Liver (tissue), 8 donors: ENCODE measurements at regions not wholly inside any gene's neighbourhood (a gene's known extent, or its start where the extent isn't known, plus 50 kb on each side); places are given as distances from the start of the nearest gene placed in this dataset.

Experiments used
- DNase-seq: peaks from one replicate; pipeline ENCODE4 v3.0.0-alpha.2; 2017; ENCODE audit warnings: low spot score
- H3K27ac ChIP-seq, 2 donors: one replicate each; pipeline ENCODE4 v1.7.0; 2013; ENCODE audit warnings: inconsistent platforms in 2 of 2, low read length in 2 of 2, control low read depth in 1 of 2, low read depth in 1 of 2, mild to moderate bottlenecking in 1 of 2
- H3K27me3 ChIP-seq, 4 donors: one replicate each; pipeline versions ENCODE4 v1.6.1 to v1.7.0; 2013; ENCODE audit warnings: low read length in 3 of 4, inconsistent platforms in 1 of 4, mild to moderate bottlenecking in 1 of 4, moderate library complexity in 1 of 4; ENCODE audit not compliant: control insufficient read depth in 4 of 4, insufficient read depth in 4 of 4
- H3K36me3 ChIP-seq, 4 donors: one replicate each; pipeline versions ENCODE4 v1.6.1 to v1.7.0; 2013; ENCODE audit warnings: low read length in 3 of 4, mild to moderate bottlenecking in 3 of 4, low read depth in 1 of 4, moderate library complexity in 1 of 4; ENCODE audit not compliant: control insufficient read depth in 4 of 4, insufficient read depth in 3 of 4
- H3K4me1 ChIP-seq, 4 donors: one replicate each; pipeline versions ENCODE4 v1.6.1 to v1.7.0; 2013; ENCODE audit warnings: low read length in 3 of 4, mild to moderate bottlenecking in 3 of 4, moderate library complexity in 1 of 4; ENCODE audit not compliant: control insufficient read depth in 4 of 4, insufficient read depth in 4 of 4
- H3K4me3 ChIP-seq, 3 donors: one replicate each; pipeline versions ENCODE4 v1.6.1 to v1.7.0; 2013; ENCODE audit warnings: low read length in 3 of 3, control low read depth in 1 of 3, low read depth in 1 of 3, mild to moderate bottlenecking in 1 of 3
- H3K9ac ChIP-seq, 2 donors: one replicate each; pipeline ENCODE4 v1.7.0; 2013; ENCODE audit warnings: low read length in 2 of 2, mild to moderate bottlenecking in 2 of 2, moderate library complexity in 2 of 2, control low read depth in 1 of 2, low read depth in 1 of 2
- H3K9me3 ChIP-seq, 4 donors: one replicate each; pipeline versions ENCODE4 v1.6.1 to v1.7.0; 2013; ENCODE audit warnings: low read length in 3 of 4; ENCODE audit not compliant: control insufficient read depth in 4 of 4
- ATF3 ChIP-seq: IDR thresholded peaks from 2 replicates; pipeline ENCODE4 v1.6.1; 2016; ENCODE audit warnings: antibody characterized with exemption
- CTCF ChIP-seq: fragments of 150-350 bp; IDR thresholded peaks from 2 replicates; pipeline ENCODE4 v1.5.1; 2017; ENCODE audit warnings: improper control_type of control experiment, low read depth, low read length; ENCODE audit not compliant: missing input control
- EGR1 ChIP-seq, 2 donors: IDR thresholded peaks; 2 replicates each; pipeline ENCODE4 v1.6.1; 2016 to 2018; ENCODE audit warnings: antibody characterized with exemption in 2 of 2, low read depth in 2 of 2
- FOXA1 ChIP-seq: IDR thresholded peaks from 2 replicates; pipeline ENCODE4 v1.6.1; 2016; ENCODE audit warnings: antibody characterized with exemption
- FOXA2 ChIP-seq: IDR thresholded peaks from 2 replicates; pipeline ENCODE4 v1.6.1; 2016; ENCODE audit warnings: antibody characterized with exemption
- GABPA ChIP-seq, 2 donors: IDR thresholded peaks in 1 of 2; conservative IDR thresholded peaks in 1 of 2; 2 replicates each; pipeline ENCODE4 v1.6.1; 2016; ENCODE audit warnings: antibody characterized with exemption in 2 of 2, mild to moderate bottlenecking in 1 of 2, moderate library complexity in 1 of 2
- HNF4A ChIP-seq, 2 donors: conservative IDR thresholded peaks; 2 replicates each; pipeline ENCODE4 v1.6.1; 2016; ENCODE audit warnings: antibody characterized with exemption in 2 of 2, mild to moderate bottlenecking in 2 of 2
- HNF4G ChIP-seq: IDR thresholded peaks from 2 replicates; pipeline ENCODE4 v1.6.1; 2016; ENCODE audit warnings: antibody characterized with exemption
- JUND ChIP-seq, 2 donors: IDR thresholded peaks; 2 replicates each; pipeline ENCODE4 v1.6.1; 2016; ENCODE audit warnings: antibody characterized with exemption in 2 of 2
- NR2F2 ChIP-seq: IDR thresholded peaks from 2 replicates; pipeline ENCODE4 v1.6.1; 2016; ENCODE audit warnings: antibody characterized with exemption
- RAD21 ChIP-seq, 2 donors: IDR thresholded peaks; 2 replicates each; pipeline ENCODE4 v1.6.1; 2016; ENCODE audit warnings: antibody characterized with exemption in 2 of 2, mild to moderate bottlenecking in 2 of 2
- SP1 ChIP-seq: IDR thresholded peaks from 2 replicates; pipeline ENCODE4 v1.6.1; 2018; ENCODE audit warnings: antibody characterized with exemption, mild to moderate bottlenecking
- TAF1 ChIP-seq: conservative IDR thresholded peaks from 2 replicates; pipeline ENCODE4 v1.6.1; 2016; ENCODE audit warnings: antibody characterized with exemption, mild to moderate bottlenecking
- YY1 ChIP-seq: IDR thresholded peaks from 2 replicates; pipeline ENCODE4 v1.6.1; 2016; ENCODE audit warnings: antibody characterized with exemption, mild to moderate bottlenecking
- WGBS: extraction: QIAGEN DNeasy Blood & Tissue Kit; methylation state at CpG from one replicate; pipeline ENCODE4 v1.1.7; 2013; 5-methylcytosine and 5-hydroxymethylcytosine counted together
- TF ChIP-seq, protein P1 (sequence below): IDR thresholded peaks from 2 replicates; pipeline ENCODE4 v1.6.1; 2016; ENCODE audit warnings: antibody characterized with exemption
- TF ChIP-seq, protein P2 (sequence below): IDR thresholded peaks from 2 replicates; pipeline ENCODE4 v1.6.1; 2016; ENCODE audit warnings: antibody characterized with exemption
- TF ChIP-seq, protein P3 (sequence below): IDR thresholded peaks from 2 replicates; pipeline ENCODE4 v1.6.1; 2016; ENCODE audit warnings: antibody characterized with exemption, mild to moderate bottlenecking
- donor health status: healthy.
- donor health status: healthy.
- donor health status: healthy.
- donor health status: healthy.
- donor health status: healthy.

DNA sequence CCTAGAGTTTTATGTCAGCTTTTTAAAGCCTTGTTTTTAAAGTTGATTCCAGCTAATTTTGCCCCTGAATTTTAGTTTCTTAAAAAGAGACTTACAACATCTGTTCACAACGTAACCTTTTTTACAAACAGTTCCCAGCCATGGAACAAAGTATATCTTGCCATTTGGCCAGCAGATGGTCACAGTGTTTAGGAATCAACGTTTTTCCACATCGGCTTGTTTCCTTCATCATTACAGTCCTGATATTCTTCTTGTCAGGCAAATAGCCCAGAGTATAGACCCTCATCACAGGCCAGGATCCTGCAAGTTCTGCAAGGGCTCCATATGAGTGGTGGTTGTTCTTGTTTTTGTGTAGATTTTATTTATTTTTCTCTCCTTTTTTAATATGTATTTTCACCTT, 341.7 kb upstream of the HTR1E start:
- TF ChIP-seq RAD21 (IDR thresholded peaks at IDR 0.05), result no peak
- no peak for TF ChIP-seq ATF3
- no peak for TF ChIP-seq GABPA (IDR thresholded peaks at IDR 0.05 in 1 of 2, conservative IDR thresholded peaks at IDR 0.05 in 1 of 2)
- no peak for TF ChIP-seq HNF4G
- TF ChIP-seq YY1, result no peak
- TF ChIP-seq FOXA1, result no peak
- no peak for TF ChIP-seq JUND (IDR thresholded peaks at IDR 0.05)
- TF ChIP-seq, protein P1, sequence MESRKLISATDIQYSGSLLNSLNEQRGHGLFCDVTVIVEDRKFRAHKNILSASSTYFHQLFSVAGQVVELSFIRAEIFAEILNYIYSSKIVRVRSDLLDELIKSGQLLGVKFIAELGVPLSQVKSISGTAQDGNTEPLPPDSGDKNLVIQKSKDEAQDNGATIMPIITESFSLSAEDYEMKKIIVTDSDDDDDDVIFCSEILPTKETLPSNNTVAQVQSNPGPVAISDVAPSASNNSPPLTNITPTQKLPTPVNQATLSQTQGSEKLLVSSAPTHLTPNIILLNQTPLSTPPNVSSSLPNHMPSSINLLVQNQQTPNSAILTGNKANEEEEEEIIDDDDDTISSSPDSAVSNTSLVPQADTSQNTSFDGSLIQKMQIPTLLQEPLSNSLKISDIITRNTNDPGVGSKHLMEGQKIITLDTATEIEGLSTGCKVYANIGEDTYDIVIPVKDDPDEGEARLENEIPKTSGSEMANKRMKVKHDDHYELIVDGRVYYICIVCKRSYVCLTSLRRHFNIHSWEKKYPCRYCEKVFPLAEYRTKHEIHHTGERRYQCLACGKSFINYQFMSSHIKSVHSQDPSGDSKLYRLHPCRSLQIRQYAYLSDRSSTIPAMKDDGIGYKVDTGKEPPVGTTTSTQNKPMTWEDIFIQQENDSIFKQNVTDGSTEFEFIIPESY, result no peak
- TF ChIP-seq, protein P2, sequence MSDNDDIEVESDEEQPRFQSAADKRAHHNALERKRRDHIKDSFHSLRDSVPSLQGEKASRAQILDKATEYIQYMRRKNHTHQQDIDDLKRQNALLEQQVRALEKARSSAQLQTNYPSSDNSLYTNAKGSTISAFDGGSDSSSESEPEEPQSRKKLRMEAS, result no peak
- TF ChIP-seq FOXA2, result no peak
- TF ChIP-seq, protein P3, sequence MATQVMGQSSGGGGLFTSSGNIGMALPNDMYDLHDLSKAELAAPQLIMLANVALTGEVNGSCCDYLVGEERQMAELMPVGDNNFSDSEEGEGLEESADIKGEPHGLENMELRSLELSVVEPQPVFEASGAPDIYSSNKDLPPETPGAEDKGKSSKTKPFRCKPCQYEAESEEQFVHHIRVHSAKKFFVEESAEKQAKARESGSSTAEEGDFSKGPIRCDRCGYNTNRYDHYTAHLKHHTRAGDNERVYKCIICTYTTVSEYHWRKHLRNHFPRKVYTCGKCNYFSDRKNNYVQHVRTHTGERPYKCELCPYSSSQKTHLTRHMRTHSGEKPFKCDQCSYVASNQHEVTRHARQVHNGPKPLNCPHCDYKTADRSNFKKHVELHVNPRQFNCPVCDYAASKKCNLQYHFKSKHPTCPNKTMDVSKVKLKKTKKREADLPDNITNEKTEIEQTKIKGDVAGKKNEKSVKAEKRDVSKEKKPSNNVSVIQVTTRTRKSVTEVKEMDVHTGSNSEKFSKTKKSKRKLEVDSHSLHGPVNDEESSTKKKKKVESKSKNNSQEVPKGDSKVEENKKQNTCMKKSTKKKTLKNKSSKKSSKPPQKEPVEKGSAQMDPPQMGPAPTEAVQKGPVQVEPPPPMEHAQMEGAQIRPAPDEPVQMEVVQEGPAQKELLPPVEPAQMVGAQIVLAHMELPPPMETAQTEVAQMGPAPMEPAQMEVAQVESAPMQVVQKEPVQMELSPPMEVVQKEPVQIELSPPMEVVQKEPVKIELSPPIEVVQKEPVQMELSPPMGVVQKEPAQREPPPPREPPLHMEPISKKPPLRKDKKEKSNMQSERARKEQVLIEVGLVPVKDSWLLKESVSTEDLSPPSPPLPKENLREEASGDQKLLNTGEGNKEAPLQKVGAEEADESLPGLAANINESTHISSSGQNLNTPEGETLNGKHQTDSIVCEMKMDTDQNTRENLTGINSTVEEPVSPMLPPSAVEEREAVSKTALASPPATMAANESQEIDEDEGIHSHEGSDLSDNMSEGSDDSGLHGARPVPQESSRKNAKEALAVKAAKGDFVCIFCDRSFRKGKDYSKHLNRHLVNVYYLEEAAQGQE, result no peak

GRCh38 chr6:86586195-86586594, 351.1 kb upstream of the HTR1E start:
- Histone ChIP-seq H3K27me3 (no peaks in the 10 kb centered on the region), H3K9ac (no peak overlapping the region), H3K9me3 (peaks cover 3 to 17% (median 7%) of the 10 kb centered on the region in 4 donors), H3K27ac (no peak overlapping the region), H3K4me3 (no peak overlapping the region), H3K4me1 (no peaks in the 10 kb centered on the region), H3K36me3 (no peaks in the 10 kb centered on the region)
- TF ChIP-seq GABPA (IDR thresholded peaks at IDR 0.05 in 1 of 2, conservative IDR thresholded peaks at IDR 0.05 in 1 of 2), result no peak
- no peak for TF ChIP-seq TAF1
- TF ChIP-seq ATF3, result no peak
- TF ChIP-seq FOXA2, result no peak
- TF ChIP-seq JUND (IDR thresholded peaks at IDR 0.05), result no peak
- no peak for TF ChIP-seq FOXA1
- TF ChIP-seq EGR1 (IDR thresholded peaks at IDR 0.05; ENCODE audit: low read depth in 2 of 2), result no peak
- no peak for TF ChIP-seq YY1
- TF ChIP-seq NR2F2, result no peak
- TF ChIP-seq, protein P1, result no peak
- no peak for TF ChIP-seq SP1
- no peak for TF ChIP-seq HNF4A (conservative IDR thresholded peaks at IDR 0.05)
- no peak for TF ChIP-seq CTCF
- TF ChIP-seq, protein P2, result no peak
- TF ChIP-seq RAD21 (IDR thresholded peaks at IDR 0.05), result no peak
- TF ChIP-seq, protein P3, result no peak
- WGBS, result 89% methylated on average over 4 of the region's 4 CpGs
- no peak for DNase-seq

More for the DNA sequence above, 341.7 kb upstream of the HTR1E start:
- H3K4me3 ChIP-seq, result no peak overlapping the region
- no peaks in the 10 kb centered on the region for H3K36me3 ChIP-seq
- no peaks in the 10 kb centered on the region for H3K4me1 ChIP-seq
- no peaks in the 10 kb centered on the region for H3K9me3 ChIP-seq
- no peak overlapping the region for H3K9ac ChIP-seq
- 33% methylated on average over 3 of the region's 3 CpGs for WGBS
- no peak for DNase-seq
- H3K27me3 ChIP-seq, result no peaks in the 10 kb centered on the region
- no peak overlapping the region for H3K27ac ChIP-seq
